HCT116 (cell line): ENCODE measurements at regions not wholly inside any gene's neighbourhood (a gene's known extent, or its start where the extent isn't known, plus 50 kb on each side); places are given as distances from the start of the nearest gene placed in this dataset.

Source experiments
- ATAC-seq: fragments of 200-7000 bp; cut with Tn5 transposase; 2 replicates; pipeline ENCODE4 v1.9.1; 2020; ENCODE audit warnings: mild to moderate bottlenecking, moderate library complexity
- BruUV-seq: library from RNA; stranded (reverse); fragments of 400-500 nt; replicated peaks from 2 replicates; lab custom pipeline; 2021; lab: Mats Ljungman, UMichigan
- CTCF ChIA-PET: fragments of 300-600 bp; sonication (Branson Sonifier 250); formaldehyde crosslinking; loops from one replicate; lab custom pipeline; 2021; ENCODE audit warnings: antibody characterized with exemption; lab: Charles Lee
- POLR2A ChIA-PET: fragments of 300-600, 350-600 bp; sonication (Branson Sonifier 250); formaldehyde crosslinking; loops from one replicate; lab custom pipeline; 2021; ENCODE audit warnings: antibody characterized with exemption; lab: Charles Lee
- RAD21 ChIA-PET, 2 experiments: fragments of 300-600 bp; sonication (Branson Sonifier 250); formaldehyde crosslinking; loops; one replicate each; lab custom pipeline; 2023; ENCODE audit warnings: low total read pairs in 2 of 2; ENCODE audit not compliant: uncharacterized antibody in 2 of 2, unreplicated experiment in 2 of 2, low non-redundant PET in 1 of 2; lab: Charles Lee
- DNase-seq: peaks from one replicate; pipeline ENCODE4 v3.0.0-alpha.2; 2010; ENCODE audit warnings: low read depth, low spot score
- H2AFZ ChIP-seq: fragments of 200-600 bp; shearing (Covaris generic), sonication (generic); 2 replicates; pipeline ENCODE4 v1.6.1; 2017; ENCODE audit warnings: low read depth, mixed run types, mixed read lengths, antibody characterized with exemption, low read length; ENCODE audit not compliant: poor library complexity, severe bottlenecking
- H3K27ac ChIP-seq: 2 replicates; pipeline ENCODE4 v1.5.1; 2012; ENCODE audit warnings: low read depth, low read length
- H3K27me3 ChIP-seq: fragments of 200-600 bp; sonication (generic); 2 replicates; pipeline ENCODE4 v1.6.1; 2016; ENCODE audit warnings: mixed run types, low read length, mixed read lengths; ENCODE audit not compliant: insufficient read depth
- H3K36me3 ChIP-seq, 2 experiments: fragments of 200-500 bp in 1 of 2; fragments of 200-600 bp in 1 of 2; sonication (Bioruptor generic) in 1 of 2; sonication (generic) in 1 of 2; 2 replicates each; pipeline versions ENCODE4 v1.5.1 to v1.6.1; 2014 to 2016; ENCODE audit warnings: low read length in 2 of 2, inconsistent platforms in 1 of 2, mixed read lengths in 1 of 2, mixed run types in 1 of 2; ENCODE audit not compliant: insufficient read depth in 2 of 2, control insufficient read depth in 1 of 2
- H3K4me1 ChIP-seq, 2 experiments: fragments of 200-600 bp in 1 of 2; sonication (generic) in 1 of 2; 2 replicates each; pipeline versions ENCODE4 v1.5.1 to v1.6.1; 2012 to 2017; ENCODE audit warnings: low read length in 2 of 2, inconsistent platforms in 1 of 2, mild to moderate bottlenecking in 1 of 2, mixed read lengths in 1 of 2, mixed run types in 1 of 2, moderate library complexity in 1 of 2; ENCODE audit not compliant: insufficient read depth in 2 of 2, control insufficient read depth in 1 of 2
- H3K4me2 ChIP-seq: fragments of 200-600 bp; sonication (generic); 2 replicates; pipeline ENCODE4 v1.6.1; 2017; ENCODE audit warnings: mixed run types, low read length, mixed read lengths
- H3K4me3 ChIP-seq, 2 experiments: fragments of 200-600 bp in 1 of 2; sonication (generic) in 1 of 2; replicated peaks in 1 of 2; 2 replicates each; pipeline ENCODE4 v1.5.1; 2011 to 2016; ENCODE audit warnings: low read length in 2 of 2, control low read depth in 1 of 2, low read depth in 1 of 2, mild to moderate bottlenecking in 1 of 2, mixed read lengths in 1 of 2, mixed run types in 1 of 2
- H3K79me2 ChIP-seq: fragments of 200-600 bp; sonication (generic); 2 replicates; pipeline ENCODE4 v1.6.1; 2017; ENCODE audit warnings: mild to moderate bottlenecking, mixed run types, low read length, moderate library complexity, mixed read lengths; ENCODE audit not compliant: insufficient read depth
- H3K9ac ChIP-seq: fragments of 200-600 bp; sonication (generic); 2 replicates; pipeline ENCODE4 v1.6.1; 2016; ENCODE audit warnings: low read length, mixed read lengths
- H3K9me2 ChIP-seq: fragments of 200-600 bp; sonication (generic), shearing (Covaris generic); 2 replicates; pipeline ENCODE4 v1.6.1; 2017; ENCODE audit warnings: mixed run types, mild to moderate bottlenecking, moderate library complexity; ENCODE audit not compliant: insufficient read depth
- H3K9me3 ChIP-seq, 2 experiments: fragments of 200-500 bp in 1 of 2; fragments of 200-600 bp in 1 of 2; sonication (Bioruptor generic) in 1 of 2; sonication (generic) in 1 of 2; 2 replicates each; pipeline ENCODE4 v1.6.1; 2014 to 2017; ENCODE audit warnings: low read length in 2 of 2, mixed read lengths in 2 of 2, inconsistent platforms in 1 of 2, low read depth in 1 of 2, mild to moderate bottlenecking in 1 of 2, mixed run types in 1 of 2, moderate library complexity in 1 of 2; ENCODE audit not compliant: control insufficient read depth in 1 of 2, insufficient read depth in 1 of 2
- H4K20me1 ChIP-seq: fragments of 200-600 bp; sonication (generic), shearing (Covaris generic); 2 replicates; pipeline ENCODE4 v1.6.1; 2017; ENCODE audit warnings: mixed run types, mild to moderate bottlenecking, moderate library complexity; ENCODE audit not compliant: insufficient read depth
- CBX3 ChIP-seq: IDR thresholded peaks from 2 replicates; pipeline ENCODE4 v1.6.1; 2012; ENCODE audit warnings: low read depth
- CEBPB ChIP-seq: IDR thresholded peaks from 2 replicates; pipeline ENCODE4 v1.6.1; 2012; ENCODE audit warnings: low read depth
- ELF1 ChIP-seq: IDR thresholded peaks from 2 replicates; pipeline ENCODE4 v1.6.1; 2012; ENCODE audit warnings: low read depth, borderline replicate concordance
- EZH2phosphoT487 ChIP-seq: fragments of 200-600 bp; IDR thresholded peaks from 2 replicates; pipeline ENCODE4 v1.6.1; 2018; ENCODE audit warnings: antibody characterized with exemption, borderline replicate concordance
- FOSL1 ChIP-seq: IDR thresholded peaks from 2 replicates; pipeline ENCODE4 v1.6.1; 2012; ENCODE audit warnings: low read depth
- JUND ChIP-seq: IDR thresholded peaks from 2 replicates; pipeline ENCODE4 v1.6.1; 2012
- POLR2AphosphoS5 ChIP-seq: IDR thresholded peaks from 2 replicates; pipeline ENCODE4 v1.6.1; 2011; ENCODE audit warnings: mild to moderate bottlenecking, low read depth, low read length, moderate library complexity
- RAD21 ChIP-seq: IDR thresholded peaks from 2 replicates; pipeline ENCODE4 v1.6.1; 2012; ENCODE audit warnings: low read depth, mild to moderate bottlenecking
- SIN3A ChIP-seq: IDR thresholded peaks from 2 replicates; pipeline ENCODE4 v1.6.1; 2012; ENCODE audit warnings: low read depth
- SP1 ChIP-seq: IDR thresholded peaks from 2 replicates; pipeline ENCODE4 v1.6.1; 2012; ENCODE audit warnings: low read depth
- SRF ChIP-seq: IDR thresholded peaks from 2 replicates; pipeline ENCODE4 v1.6.1; 2012; ENCODE audit warnings: low read depth
- TCF7L2 ChIP-seq: IDR thresholded peaks from 2 replicates; pipeline ENCODE4 v1.7.0; 2011; ENCODE audit warnings: borderline replicate concordance, inconsistent platforms; ENCODE audit not compliant: insufficient read depth, insufficient read length; ENCODE audit errors: extremely low read depth
- YY1 ChIP-seq: IDR thresholded peaks from 2 replicates; pipeline ENCODE4 v1.6.1; 2011; ENCODE audit warnings: low read length, low read depth, moderate library complexity, mild to moderate bottlenecking; ENCODE audit not compliant: insufficient replicate concordance; ENCODE audit errors: extremely low read depth
- ZFX ChIP-seq: fragments of 450-650 bp; IDR thresholded peaks from 2 replicates; pipeline ENCODE4 v1.6.1; 2017
- ZNF274 ChIP-seq: fragments of 200-500 bp; sonication (Bioruptor generic); IDR thresholded peaks from 2 replicates; pipeline ENCODE4 v1.6.1; 2014; ENCODE audit warnings: mild to moderate bottlenecking, low read depth, low read length, inconsistent platforms
- intact Hi-C: fragments of 100-400 bp; cut with micrococcal nuclease; formaldehyde crosslinking; loops from 2 replicates; pipeline ENCODE4 v1.10.0; 2022
- TF ChIP-seq, protein P1 (sequence below): IDR thresholded peaks from 2 replicates; pipeline ENCODE4 v1.6.1; 2012
- TF ChIP-seq, protein P2 (sequence below): IDR thresholded peaks from 2 replicates; pipeline ENCODE4 v1.6.1; 2012
- TF ChIP-seq, protein P3 (sequence below): IDR thresholded peaks from 2 replicates; pipeline ENCODE4 v1.6.1; 2011; ENCODE audit warnings: mild to moderate bottlenecking, low read length, moderate library complexity; ENCODE audit not compliant: insufficient replicate concordance; ENCODE audit errors: extremely low read depth

DNA sequence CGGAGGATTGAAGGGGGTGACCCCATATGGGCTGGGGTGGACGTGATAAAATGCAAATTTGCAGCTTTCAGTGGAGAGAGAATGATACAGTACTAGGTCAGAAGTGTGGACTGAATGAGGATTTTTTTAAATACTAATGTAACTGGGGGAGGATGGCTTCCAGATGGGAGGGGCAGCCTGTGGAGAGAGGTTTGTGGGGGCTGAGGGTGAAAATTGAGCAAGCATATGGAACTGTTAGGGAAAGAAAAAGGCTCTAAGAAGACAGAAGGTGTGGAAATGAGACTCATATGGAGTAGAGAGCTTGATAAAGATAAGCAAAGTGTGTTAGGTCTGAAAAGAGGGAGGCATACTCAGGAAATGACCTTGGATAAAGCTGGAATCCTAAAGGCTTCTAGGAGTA, 926.4 kb downstream of the IGSF11 start:
- intact Hi-C loops = no loop called here

DNA sequence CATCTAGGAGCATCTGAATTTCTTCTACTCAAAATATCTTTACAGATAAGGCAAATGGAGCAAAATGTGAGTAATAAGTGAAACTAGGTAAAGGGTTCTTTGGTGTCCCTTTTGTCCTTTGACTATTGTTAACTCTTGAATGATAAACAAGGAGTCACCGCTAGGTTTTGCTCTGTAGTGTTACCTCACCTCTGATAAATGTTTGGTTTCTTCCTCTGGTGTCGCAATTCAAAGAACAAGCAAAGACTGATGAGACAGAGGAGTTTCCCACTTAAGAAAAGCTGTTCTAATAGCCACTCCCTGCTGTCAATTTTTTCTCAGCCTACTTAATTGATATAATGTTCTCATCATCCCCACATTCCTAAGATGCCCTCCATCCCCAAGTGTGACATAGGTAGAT, 925.9 kb downstream of the IGSF11 start:
- no TSS peak for BruUV-seq
- TF ChIP-seq FOSL1 = no peak
- TF ChIP-seq, protein P1, sequence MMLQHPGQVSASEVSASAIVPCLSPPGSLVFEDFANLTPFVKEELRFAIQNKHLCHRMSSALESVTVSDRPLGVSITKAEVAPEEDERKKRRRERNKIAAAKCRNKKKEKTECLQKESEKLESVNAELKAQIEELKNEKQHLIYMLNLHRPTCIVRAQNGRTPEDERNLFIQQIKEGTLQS = no peak
- TF ChIP-seq TCF7L2 = no peak
- TF ChIP-seq, protein P2, sequence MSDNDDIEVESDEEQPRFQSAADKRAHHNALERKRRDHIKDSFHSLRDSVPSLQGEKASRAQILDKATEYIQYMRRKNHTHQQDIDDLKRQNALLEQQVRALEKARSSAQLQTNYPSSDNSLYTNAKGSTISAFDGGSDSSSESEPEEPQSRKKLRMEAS = no peak
- no peak for TF ChIP-seq ELF1
- TF ChIP-seq ZNF274 = no peak
- TF ChIP-seq SIN3A = no peak
- no peak for TF ChIP-seq CBX3
- TF ChIP-seq, protein P3, sequence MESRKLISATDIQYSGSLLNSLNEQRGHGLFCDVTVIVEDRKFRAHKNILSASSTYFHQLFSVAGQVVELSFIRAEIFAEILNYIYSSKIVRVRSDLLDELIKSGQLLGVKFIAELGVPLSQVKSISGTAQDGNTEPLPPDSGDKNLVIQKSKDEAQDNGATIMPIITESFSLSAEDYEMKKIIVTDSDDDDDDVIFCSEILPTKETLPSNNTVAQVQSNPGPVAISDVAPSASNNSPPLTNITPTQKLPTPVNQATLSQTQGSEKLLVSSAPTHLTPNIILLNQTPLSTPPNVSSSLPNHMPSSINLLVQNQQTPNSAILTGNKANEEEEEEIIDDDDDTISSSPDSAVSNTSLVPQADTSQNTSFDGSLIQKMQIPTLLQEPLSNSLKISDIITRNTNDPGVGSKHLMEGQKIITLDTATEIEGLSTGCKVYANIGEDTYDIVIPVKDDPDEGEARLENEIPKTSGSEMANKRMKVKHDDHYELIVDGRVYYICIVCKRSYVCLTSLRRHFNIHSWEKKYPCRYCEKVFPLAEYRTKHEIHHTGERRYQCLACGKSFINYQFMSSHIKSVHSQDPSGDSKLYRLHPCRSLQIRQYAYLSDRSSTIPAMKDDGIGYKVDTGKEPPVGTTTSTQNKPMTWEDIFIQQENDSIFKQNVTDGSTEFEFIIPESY = no peak
- TF ChIP-seq POLR2AphosphoS5 = no peak
- no peak for TF ChIP-seq RAD21
- TF ChIP-seq YY1 = no peak
- TF ChIP-seq SRF = no peak

More for the DNA sequence above, 926.4 kb downstream of the IGSF11 start:
- ChIA-PET CTCF (no interaction called here), POLR2A (no interaction called here), RAD21 (no interaction called here)
- no peaks in the 10 kb centered on the region for H3K9me3 ChIP-seq
- no peak overlapping the region for H2AFZ ChIP-seq
- ATAC-seq (no peak), DNase-seq (no peak)
- H3K4me2 ChIP-seq = no peak overlapping the region
- no peaks in the 10 kb centered on the region for H3K4me1 ChIP-seq
- no peaks in the 10 kb centered on the region for H3K36me3 ChIP-seq
- H3K27ac ChIP-seq = no peak overlapping the region
- TF ChIP-seq RAD21 (no peak), JUND (no peak), EZH2phosphoT487 (no peak), ZFX (no peak), SP1 (no peak), YY1 (no peak), CEBPB (no peak)
- TF ChIP-seq, protein P3 = no peak
- no peaks in the 10 kb centered on the region for H3K79me2 ChIP-seq
- H3K9ac ChIP-seq = no peak overlapping the region
- no peak overlapping the region for H3K4me3 ChIP-seq
- H4K20me1 ChIP-seq = no peaks in the 10 kb centered on the region
- no TSS peak for BruUV-seq
- no peaks in the 10 kb centered on the region for H3K9me2 ChIP-seq
- no peaks in the 10 kb centered on the region for H3K27me3 ChIP-seq

More for the DNA sequence above, 925.9 kb downstream of the IGSF11 start:
- ChIA-PET RAD21 (no interaction called here), CTCF (no interaction called here), POLR2A (no interaction called here)
- DNase-seq (no peak), ATAC-seq (no peak)
- intact Hi-C loops = no loop called here
- no peak overlapping the region for H3K4me3 ChIP-seq
- H3K27ac ChIP-seq = no peak overlapping the region
- no peaks in the 10 kb centered on the region for H3K79me2 ChIP-seq
- H3K9ac ChIP-seq = no peak overlapping the region
- H4K20me1 ChIP-seq = no peaks in the 10 kb centered on the region
- no peak overlapping the region for H2AFZ ChIP-seq
- H3K27me3 ChIP-seq = no peaks in the 10 kb centered on the region
- H3K4me1 ChIP-seq = no peaks in the 10 kb centered on the region
- H3K9me3 ChIP-seq = no peaks in the 10 kb centered on the region
- H3K36me3 ChIP-seq = no peaks in the 10 kb centered on the region
- no peak overlapping the region for H3K4me2 ChIP-seq
- H3K9me2 ChIP-seq = no peaks in the 10 kb centered on the region
